NCI-H345 (cell line): ENCODE measurements at regions not wholly inside any gene's neighbourhood (a gene's known extent, or its start where the extent isn't known, plus 50 kb on each side); places are given as distances from the start of the nearest gene placed in this dataset.

ENCODE experiments used
- DNase-seq: peaks from one replicate; lab custom pipeline; 2025; lab: John Stamatoyannopoulos, UW

DNA sequence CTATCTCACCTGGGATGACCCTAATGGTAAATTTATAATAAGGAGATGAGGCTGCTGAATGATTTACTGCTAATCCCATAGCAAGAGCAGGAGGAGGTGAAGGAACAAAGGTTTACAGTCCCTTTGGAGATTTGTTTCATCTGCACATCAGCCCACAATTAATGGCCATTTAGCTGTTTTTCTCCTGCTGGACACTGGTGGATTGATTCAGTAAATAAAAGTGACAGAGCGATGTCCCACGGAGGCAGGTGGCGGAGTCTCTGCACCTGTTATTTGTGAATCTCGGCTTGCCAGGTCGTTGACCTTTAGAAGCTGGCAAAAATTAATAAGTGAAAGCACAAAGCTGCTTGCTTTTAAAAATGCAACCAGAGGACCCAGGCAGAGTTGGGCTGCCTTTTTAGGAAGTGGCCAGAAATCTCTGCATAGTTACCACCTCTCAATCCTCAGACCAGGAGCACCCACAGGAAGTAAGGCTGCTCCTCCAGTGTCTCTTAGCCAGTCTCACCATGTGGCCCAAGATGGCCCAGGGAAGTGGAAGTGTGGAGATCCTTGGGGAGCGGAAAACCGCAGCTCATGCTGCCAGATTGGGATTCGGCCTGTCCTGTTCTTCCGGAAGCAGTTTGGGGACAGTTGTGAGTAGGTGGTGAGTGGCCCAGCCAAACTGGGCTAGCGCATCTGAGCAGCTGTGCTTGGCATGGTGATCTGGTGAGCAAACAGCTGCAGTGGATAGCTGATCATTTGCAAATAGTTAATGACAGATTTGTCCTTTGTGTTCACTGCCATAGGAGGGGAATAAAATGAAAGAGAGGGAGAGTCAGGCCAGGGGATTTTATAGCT is 1005.7 kb upstream of the PIK3C3 start:
- DNase-seq: no peak

DNA sequence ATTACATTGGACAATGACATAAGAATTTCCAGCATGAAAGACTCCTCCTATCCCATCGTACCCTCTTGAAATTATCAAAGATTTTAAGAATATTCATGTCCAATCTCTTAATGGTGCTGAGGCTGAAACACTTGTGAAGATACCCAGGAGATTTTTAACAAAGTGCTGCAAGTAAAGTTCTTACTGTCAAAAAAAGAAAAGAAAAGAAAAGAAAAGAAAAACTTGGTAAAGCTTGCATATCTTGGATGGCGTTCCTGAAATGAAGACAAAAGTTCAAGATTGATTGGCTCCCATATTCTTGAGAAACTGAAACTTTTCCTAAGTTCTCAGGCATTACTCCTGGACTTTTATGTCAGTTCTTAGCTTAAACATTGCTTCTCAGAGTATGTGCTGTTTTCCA is 1010.5 kb upstream of the PIK3C3 start:
- DNase-seq: no peak

DNA sequence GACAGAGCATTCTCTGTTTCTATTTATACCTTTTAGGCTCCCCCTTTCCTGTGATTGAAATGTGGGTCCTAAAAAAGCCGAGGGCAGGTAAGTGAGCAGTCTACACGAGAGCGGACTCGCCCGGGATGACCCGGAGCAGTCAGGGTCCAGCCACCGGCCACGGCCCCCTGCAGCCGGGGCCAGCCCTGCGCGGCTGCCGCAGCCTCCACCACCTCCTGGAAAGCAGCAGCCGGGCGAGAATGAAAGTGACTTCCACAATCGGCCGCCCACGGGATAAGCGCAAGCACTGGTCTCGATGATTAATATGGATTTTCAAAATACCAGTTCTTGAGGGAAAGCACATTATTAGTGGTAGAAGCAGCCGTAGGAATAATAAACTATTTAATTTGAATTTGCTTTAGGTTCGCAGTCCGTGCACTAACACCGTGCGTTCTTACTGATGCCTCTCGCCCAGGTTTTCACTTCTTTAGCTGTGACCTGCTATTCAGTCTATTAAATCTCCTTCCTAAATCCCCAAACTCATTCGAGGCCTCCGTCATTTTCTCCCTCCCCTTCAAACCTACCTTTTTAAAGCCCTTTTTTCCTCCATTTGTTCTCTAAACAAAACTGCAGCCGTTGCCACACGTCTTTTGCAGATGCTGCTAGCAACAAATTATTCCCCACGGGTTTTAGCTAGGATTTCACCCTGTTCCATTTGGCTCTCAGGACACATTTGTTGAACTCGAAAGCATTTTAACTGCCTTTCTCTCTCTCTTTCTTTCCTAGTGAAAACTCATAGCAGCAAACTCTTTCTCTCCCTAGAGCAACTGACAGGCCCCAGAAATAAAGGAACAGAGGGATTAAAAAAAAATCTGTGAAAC is 1015.1 kb upstream of the PIK3C3 start:
- DNase-seq: peak; percentile 5

DNA sequence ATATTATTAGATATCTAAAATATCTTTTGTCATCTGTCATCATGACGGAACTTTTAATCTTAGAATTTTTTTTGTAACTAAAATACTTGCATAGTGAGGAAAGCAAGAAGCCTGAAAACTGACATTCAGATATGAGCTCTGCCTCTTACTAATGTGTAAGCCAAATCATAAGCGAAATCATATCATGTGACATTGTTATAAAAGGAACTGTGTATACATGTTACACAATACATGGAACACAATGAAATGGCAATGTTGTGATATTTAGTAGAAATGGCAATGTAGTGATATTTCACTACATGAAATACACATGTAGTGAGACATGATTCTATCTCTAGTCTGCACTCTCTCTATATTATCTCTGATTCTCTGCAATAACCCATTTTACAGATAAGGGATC is 1016.4 kb upstream of the PIK3C3 start:
- no peak for DNase-seq

DNA sequence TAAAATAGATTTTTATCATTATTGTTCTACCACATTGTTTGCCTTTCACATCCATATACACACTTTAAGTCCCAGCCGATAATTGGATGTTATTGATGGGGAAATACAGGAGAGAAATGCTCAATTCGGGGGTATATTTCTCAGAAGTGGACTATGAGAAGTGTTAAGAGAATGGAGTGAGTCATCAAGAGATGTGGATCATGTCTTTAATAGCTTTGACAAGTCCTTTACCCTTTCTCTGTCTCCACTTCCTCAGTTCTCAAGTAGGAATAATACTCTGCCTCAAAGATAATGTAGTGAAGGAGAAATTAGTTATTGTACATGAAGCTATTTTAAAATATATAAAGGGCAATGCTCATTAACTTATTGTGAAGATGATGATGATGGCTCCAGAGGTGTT is 1017.6 kb upstream of the PIK3C3 start:
- no peak for DNase-seq

DNA sequence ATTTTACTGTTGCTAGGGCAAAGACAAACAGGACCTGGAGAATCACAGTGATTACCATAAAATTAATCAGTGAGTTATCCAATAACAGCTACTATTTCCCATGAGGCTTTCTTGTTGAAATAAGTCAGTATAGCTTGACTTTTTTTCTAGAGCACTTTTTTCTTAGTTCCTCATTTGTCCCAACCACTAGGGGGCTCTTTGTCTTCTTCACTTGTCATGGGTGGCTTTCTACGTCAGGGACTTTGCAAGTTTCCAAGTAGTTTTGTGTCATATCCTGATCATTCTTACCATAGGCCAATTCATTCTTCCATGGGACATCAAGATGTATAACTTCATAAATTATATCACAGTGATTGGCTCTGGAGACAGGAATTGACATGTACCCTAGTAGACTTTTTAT is 1019.6 kb upstream of the PIK3C3 start:
- DNase-seq: no peak

DNA sequence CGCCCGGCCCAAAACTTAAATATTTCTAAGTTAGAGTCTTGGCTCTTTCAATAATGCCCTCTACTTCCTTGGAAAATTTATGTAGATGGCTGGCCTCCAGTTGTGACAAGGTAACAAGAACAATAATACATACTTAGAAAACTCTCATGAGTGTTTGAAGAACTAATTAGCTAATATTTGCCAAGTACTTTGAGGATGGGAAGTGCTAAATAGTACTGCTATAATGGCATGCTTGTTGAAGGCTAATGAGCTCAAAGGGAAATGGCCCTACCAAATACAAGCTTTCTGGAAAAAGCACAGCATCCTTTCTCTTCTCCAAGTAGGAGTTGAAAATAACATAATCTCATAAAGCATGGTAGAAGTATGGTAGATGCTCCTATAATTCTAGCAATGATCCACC is 1022.2 kb upstream of the PIK3C3 start:
- DNase-seq: no peak

DNA sequence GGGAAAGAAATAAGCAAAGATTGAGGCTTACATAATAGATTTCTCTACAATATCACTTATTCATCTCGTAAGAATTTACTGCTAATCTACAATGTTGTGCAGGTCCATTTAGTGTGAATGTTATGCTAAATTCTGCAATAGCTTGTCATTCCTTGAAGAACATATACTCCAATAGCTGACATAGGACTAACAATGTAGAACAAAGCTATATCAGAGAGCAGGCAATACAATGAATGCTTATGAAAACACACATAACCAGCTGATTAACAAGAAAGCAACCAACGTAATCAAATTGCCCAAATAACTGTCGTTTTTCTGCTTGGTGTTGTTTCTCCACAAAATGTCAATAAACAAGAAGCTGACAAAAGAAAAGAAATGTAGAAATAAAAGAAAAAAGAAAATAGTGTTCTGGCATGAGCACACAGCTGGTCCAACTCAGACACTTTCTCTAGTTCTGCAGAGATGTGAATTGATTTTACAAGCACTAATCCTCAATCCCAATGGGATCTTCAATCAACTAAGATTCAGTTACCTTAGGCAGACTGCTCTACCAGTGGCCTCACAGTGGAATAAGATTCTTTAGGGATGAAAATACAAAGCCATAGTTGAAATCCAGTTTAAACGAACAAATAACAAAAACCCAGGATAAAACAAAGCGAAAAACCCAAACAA is 1024.7 kb upstream of the PIK3C3 start:
- DNase-seq: no peak

DNA sequence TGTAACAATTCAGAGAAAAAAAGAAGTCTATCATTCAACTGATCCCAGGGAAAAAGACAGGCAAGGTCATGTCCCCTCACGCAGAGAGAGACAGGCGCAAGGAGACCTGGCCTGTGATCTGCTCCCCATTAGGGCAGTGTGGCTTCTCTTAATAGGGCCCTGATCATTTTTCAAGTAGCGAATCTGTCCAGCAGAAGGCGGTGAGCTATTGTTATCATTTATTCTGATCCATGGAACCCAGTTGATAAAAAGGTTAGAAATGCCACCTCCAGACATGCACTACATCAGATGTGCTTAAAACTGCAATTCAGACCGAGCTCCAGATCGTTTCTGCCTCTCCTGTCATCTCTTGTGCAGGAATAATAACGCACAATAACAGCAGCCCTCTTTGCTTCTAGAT is 1025.6 kb upstream of the PIK3C3 start:
- no peak for DNase-seq

DNA sequence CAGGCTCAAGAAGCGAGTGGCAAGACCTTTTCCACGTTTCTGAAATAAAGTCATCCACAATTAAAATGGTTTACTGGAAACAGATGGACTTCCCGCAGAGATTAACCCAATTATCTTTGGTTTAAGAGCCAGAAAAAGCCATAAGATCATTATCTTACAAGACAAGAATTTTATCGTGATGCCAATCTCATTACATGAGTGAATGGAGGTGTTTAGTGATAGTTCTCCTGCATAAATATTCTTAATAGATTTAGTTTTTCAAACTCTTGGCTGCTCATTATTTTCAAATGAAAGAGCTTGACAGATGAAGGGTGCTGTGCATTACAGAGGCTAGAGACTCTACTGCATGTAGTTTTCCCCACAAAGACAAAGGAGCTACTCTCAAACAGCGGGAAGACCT is 1028.4 kb upstream of the PIK3C3 start:
- no peak for DNase-seq

DNA sequence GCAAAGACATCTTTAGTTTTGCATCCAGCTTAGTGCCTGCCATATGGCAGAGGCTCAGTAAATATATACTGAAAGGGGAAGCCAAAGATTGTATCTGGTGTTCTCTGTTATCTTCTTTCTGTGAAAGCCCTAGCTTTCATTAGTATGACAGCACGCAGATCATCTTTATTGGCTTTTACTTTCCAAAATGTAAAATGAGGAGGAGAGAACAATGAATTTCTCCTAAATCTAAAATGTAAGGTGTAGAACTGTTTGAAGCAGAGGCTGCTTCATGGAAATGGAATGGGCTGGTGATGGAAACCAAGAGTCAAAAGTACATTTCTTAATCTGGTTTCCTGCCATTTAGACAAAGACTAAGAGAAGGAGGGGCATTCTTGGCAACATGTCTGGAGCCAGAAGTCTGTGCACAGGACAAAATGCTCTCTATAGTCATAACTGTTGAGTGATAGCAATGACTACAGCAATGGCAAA is 1029.9 kb upstream of the PIK3C3 start:
- no peak for DNase-seq

DNA sequence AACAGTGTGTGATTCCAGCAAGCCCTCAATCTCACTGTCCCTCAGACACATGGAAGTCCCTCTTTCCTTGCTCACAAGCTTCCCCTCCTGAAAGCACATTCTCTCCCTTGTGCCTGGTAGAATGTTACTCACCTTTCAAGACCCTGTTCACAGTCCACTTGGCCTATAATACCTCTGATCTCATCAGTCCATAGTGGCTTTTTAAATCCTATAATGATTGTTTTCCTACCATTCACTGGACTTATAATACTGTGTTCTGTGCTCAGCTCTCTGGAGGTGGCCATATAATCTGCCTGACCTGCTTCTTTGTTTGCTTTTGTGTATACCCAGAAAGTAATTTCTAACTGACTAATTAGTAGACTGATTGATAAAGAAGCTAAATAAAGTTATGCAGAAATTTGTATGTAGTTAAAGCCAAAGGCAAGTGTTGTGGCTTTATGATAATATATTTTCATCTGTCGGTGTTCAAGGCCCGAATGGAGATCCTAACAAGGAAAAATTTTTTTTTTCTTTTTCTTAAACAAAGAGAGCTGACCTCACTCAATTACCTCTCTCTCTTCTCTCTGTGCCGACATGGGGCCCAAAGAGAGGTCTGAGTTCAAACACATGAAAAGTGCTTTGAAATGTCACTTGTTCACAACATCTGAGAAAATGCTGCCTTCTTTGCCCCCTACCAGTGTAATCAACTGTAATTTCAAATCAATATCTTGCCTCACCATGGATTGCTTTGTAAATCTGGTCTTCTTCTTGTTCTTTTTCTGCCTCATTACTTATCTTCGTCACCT is 1033.0 kb upstream of the PIK3C3 start:
- no peak for DNase-seq

DNA sequence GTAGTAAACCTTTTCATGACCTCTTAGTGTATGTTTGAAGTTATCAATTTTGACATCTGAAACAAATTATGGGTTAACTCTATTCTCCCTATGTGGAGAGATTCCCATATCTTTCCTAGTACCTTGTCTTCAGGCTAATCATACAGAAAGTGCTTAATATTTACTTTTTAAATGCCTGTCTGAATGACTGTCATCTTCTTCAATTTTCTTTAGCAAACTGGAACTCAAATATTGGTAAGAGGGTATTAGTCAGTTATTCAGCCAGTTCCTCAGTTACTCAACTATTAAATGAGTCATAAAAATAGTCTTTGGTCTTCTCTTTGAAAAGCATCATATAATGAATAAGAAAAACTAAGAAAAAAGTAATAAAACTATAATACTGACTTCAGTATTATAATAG is 1038.0 kb upstream of the PIK3C3 start:
- no peak for DNase-seq

DNA sequence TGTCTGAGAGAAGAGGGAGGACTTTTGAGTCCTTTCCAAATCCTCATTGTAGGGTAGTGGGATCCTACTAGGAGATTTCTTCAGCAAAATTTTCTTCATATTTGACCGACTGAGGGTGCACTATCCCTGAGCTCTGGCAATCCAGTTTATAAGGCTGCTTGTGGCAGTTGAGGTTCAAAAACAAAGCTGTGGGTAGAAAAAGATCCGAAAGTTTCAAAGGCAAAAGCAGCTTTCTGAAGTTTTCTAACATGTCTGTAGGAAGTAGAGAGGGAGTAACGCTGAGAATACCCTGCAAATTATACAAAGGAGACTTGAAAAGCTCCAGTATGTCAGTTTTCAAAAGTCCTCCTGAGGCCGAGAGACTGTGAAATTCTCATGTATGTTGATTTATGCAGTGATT is 1039.3 kb upstream of the PIK3C3 start:
- DNase-seq: no peak

DNA sequence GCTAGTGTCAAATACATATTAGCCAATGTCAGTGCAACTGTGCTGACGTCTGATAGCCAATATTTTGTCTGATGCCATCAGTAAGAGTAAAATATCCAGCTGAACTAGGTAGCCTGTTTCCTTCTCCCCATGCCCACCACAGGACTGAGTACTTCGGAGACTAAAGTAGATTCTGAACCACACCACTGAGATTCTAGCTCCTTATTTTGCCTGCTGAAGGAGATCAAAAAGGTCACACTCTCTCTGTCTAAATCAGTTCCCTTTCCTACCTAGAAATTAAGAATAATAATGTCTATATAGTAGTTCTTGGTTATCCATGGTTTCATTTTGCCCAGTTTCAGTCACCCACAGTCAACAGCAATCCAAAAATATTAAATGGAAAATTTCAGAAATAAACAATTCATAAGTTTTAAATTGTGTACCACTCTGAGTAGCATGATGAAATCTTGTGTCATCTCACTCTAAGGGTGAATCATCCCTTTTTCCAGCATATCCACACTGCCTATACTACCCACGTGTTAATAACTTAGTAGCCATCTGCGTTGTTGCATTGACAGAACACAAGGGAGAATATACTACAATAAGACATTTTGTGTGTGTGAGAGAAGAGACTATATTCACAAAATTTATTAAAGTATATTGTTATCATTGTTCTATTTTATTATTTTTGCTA is 1043.3 kb upstream of the PIK3C3 start:
- DNase-seq: no peak

DNA sequence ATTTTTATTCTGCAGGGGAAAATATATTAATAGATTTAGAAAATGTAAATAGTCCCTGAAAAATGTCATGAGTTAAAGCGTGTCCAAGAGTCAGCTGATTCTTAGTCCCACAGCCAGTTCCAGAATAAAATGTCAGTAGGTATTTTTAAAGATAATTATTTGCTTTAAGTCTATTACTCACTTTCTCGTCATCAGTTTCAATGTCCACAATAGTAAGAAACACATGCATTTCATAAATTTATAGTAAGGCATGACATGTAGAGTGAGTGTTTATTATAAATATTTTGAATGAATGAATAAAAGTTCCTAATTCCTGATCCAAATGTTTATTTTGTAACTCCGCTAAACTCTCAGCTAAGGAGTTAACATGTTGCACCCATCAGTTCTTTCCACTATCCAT is 1044.0 kb upstream of the PIK3C3 start:
- DNase-seq: no peak

DNA sequence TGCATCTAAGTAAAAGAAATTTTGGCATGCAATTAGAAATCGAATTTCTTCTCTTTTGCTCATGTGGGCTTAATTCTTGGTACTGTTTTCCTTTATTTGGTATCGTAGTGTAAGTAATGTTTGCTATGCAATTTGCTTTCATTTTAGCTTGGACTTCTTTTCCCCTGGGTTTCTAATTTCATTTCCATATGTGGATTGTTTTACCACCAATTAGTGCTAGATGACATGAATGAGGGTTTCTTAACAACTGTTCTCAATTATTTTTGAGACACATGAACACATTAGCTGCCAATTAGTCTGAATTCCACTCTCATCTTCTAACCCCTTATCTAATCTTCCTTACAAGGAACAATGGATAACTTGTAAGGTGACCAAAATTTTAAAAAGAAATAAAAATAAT is 1047.2 kb upstream of the PIK3C3 start:
- no peak for DNase-seq

DNA sequence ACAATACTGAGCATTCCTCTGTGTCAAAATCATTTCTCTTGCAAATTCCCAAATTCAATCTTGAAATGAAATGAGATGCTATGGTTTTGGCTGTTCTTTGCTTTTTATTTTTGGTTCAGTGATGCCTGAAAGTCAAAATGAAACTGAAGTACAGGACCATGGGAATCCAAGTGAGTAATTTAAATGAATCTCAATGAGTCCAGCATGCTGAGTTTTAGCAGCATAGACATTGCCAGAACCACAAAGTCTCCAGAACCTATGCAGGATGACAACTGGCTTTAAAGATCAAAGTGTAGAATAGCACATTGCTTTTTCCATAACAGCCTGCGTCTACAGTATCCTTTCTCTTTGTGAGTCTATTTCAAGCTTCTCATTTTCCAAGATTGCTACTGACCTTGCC is 1050.7 kb upstream of the PIK3C3 start:
- DNase-seq: no peak

DNA sequence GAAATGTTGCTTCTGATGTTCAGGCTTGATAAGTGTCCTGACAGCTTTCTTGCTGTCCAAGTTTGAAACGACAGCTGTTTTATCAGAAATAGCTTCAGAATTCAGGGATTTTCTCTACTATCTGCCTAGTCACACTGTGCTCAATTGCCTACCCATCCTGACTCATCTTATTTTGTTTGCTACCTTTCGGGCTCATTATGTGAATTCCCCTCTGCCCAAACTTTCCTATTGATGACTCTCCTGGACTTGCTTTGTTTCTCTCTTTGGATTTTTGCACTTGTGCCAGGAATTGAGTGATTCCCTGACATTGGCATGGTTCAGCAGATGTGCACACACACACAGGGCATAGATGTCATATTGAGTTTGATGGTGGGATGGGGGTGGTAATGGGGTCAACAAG is 1052.6 kb upstream of the PIK3C3 start:
- no peak for DNase-seq

DNA sequence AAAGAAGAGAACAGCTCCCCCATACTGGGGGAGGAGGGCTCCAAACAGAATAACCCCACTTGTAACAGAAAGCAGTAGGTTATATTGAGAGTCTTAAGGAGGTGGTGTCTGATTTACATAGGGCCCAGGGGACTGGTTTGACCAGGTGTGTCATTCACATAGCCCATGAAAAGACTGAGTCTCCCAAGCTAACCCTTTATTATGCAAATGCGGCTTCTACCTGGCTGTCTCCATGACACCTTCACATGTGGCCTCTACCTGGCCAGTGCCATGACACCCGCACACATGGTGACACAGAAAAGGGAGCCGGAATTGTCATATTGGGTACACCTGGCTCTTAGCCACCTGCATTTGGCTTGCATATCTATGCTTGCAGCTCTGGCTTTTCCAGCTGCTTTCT is 1057.2 kb upstream of the PIK3C3 start:
- DNase-seq: no peak

DNA sequence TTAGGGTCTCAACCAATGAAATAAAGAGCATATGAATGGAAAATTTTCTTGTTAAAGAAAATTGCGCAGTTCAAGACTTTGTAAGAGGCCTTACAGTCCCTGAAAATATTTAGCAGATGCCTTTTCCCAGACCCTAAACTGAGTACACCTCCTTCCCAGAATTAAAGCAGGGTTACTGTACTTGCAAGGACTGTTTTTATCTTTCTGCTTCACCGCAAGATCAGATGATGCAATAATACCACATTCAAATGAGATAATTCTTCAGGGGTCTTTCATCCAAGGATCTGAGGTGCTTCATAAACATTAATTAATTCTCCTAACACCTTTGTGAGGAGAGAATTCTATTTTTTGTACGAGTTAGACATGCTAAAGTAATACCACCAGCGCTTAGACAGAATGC is 1071.8 kb upstream of the PIK3C3 start:
- DNase-seq: no peak
